ENCODE measurements at regions not wholly inside any gene's neighbourhood (a gene's known extent, or its start where the extent isn't known, plus 50 kb on each side); places are given as distances from the start of the nearest gene placed in this dataset.
"Not testable (repeated sequence)": the region's sequence is repeated elsewhere in the genome, so short reads cannot be mapped to it uniquely, and the experiment has no call there.

- no peak for DNase-seq
These were observed 1106.0 kb downstream of the RPIA start for GRCh38 chr2:89797320-89798038.

GRCh38 chr2:89801207-89801606, 1109.7 kb downstream of the RPIA start:
- not testable (repeated sequence) for DNase-seq

GRCh38 chr2:89806363-89806762, 1114.9 kb downstream of the RPIA start:
- DNase-seq = not testable (repeated sequence)

DNA sequence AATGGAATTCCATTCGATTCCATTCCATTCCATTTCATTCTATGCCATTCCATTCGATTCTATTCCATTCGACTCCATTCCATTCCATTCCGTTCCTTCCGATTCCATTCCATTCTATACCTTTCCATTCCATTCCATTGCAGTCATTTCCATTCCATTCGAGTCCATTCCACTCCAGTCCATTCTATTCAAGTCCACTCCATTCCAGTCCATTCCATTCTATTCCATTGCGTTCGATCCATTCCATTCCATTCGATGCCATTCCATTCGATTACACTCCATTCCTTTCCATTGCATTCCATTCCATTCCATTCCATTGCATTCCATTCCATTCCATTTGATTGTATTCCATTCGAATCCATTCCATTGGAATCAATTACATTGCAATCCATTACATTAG, 1119.8 kb downstream of the RPIA start:
- DNase-seq = no peak

- not testable (repeated sequence) for DNase-seq
These were observed 1120.4 kb downstream of the RPIA start for GRCh38 chr2:89811910-89812309.

DNA sequence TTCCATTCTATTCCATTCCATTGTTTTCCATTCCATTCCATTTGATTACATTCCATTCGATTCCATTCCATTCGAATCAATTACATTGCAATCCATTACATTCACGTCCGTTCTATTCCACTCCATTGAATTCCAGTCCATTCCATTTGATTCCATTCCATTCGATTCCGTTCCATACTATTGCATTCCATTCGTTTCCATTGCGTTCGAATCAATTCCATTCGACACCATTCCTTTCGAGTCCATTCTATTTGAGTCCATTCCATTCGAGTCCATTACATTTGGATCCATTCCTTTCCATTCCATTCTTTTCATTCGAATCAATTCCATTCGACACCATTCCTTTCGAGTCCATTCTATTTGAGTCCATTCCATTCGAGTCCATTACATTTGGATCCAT, 1122.9 kb downstream of the RPIA start:
- DNase-seq = not testable (repeated sequence)

GRCh38 chr2:89818873-89819272, 1127.4 kb downstream of the RPIA start:
- no peak for DNase-seq

DNA sequence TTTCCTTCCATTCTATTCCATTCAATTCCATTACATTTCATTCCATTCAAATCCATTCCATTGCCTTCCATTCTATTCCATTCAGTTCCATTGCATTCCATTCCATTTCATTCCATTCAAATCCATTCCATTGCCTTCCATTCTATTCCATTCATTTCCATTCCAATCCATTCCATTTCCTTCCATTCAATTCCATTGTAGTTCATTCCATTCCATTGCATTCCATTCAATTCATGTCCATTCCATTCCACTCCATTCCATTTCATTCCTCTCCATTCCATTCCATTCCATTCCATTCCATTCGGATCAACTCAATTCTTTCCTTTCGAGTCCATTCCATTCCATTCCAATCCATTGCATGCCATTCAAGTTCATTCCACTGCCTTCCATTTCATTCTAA, 1128.3 kb downstream of the RPIA start:
- DNase-seq = no peak

- DNase-seq = no peak
These were observed 1128.8 kb downstream of the RPIA start for GRCh38 chr2:89820248-89820647.

DNA sequence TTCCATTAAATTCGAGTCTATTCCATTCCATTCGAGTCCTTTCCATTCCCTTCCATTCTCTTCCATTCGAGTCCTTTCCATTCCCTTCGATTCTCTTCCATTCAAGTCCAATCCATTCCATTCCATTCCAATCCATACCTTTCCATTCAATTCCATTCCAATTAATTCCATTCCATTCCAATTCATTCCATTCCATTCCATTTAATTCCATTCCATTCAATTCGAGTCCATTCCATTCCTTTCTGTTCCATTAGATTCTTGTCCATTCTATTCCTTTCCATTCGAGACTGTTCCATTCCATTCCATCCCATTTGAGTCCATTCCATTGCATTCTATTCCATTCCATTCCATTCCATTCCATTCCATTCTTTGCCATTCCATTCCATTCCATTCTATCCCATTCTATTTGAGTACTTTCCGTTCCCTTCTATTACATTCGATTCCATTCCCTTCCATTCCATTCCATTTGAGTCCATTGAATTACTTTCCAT, 1130.0 kb downstream of the RPIA start:
- no peak for DNase-seq

GRCh38 chr2:89822342-89822741, 1130.9 kb downstream of the RPIA start:
- DNase-seq = not testable (repeated sequence)

DNA sequence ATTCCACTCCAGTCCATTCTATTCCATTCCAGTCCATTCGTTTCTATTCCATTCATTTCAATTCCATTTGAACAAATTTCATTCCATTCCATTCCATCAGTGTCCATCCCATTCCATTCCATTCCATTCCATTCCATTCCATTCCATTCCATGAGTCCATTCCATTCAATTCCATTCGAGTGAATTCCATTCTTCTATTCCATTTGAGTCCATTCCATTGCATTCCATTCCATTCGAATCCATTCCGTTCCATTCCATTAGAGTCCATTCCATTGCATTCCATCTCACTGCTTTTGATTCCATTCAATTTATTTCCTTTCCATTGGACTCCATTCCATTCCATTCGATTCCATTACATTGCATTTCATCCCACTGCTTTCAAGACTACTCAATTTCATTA, 1132.1 kb downstream of the RPIA start:
- DNase-seq = no peak

GRCh38 chr2:89825034-89825433, 1133.6 kb downstream of the RPIA start:
- no peak for DNase-seq

- DNase-seq = not testable (repeated sequence)
These were observed 1135.3 kb downstream of the RPIA start for GRCh38 chr2:89826741-89827140.

DNA sequence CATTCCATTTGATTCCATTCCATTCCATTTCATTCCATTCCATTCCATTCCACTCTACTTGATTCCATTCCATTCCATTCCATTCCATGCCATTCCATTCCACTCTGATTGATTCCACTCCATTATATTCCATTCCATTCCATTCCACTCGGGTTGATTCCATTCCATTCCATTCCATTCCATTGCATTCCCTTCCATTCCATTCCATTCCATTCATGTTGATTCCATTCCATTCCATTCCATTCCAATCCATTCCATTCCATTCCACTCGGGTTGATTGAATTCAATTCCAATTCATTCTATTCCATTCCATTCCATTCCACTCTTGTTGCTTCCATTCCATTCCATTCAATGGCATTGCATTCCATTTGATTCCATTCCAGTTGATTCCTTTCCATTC, 1136.4 kb downstream of the RPIA start:
- DNase-seq = not testable (repeated sequence)

- not testable (repeated sequence) for DNase-seq
These were observed 1136.9 kb downstream of the RPIA start for GRCh38 chr2:89828416-89828815.

- not testable (repeated sequence) for DNase-seq
These were observed 1137.6 kb downstream of the RPIA start for GRCh38 chr2:89828961-89829631.

GRCh38 chr2:89829828-89830227, 1138.4 kb downstream of the RPIA start:
- DNase-seq = no peak

DNA sequence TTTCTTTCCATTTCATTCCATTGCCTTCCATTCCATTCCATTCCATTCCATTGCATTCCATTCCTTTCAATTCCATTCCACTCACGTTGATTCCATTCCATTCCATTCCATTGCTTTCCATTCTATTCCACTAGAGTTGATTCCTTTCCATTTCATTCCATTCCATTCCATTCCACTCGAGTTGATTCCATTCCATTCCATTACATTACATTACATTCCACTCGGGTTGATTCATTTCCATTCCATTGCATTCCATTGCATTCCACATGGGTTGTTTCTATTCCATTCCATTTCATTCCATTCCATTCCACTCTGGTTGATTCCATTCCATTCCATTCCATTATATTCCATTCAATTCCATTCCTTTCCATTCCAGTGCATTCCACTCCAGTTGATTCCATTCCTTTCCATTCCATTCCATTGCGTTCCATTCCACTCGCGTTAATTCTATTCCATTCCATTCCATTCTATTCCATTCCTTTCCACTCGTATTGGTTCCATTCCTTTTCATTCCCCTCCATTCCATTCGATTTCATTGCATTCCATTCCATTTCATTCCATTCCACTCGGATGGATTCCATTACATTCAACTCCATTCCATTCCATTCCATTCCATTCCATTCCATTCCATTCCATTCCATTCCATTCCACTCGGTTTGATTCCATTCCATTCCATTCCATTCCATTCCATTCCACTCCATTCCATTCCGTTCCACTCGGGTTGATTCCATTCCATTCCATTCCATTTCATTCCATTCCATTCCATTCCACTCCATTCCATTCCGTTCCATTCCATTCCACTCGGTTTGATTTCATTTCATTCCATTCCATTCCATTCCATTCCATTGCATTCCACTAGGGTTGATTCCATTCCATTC, 1139.1 kb downstream of the RPIA start:
- not testable (repeated sequence) for DNase-seq

DNA sequence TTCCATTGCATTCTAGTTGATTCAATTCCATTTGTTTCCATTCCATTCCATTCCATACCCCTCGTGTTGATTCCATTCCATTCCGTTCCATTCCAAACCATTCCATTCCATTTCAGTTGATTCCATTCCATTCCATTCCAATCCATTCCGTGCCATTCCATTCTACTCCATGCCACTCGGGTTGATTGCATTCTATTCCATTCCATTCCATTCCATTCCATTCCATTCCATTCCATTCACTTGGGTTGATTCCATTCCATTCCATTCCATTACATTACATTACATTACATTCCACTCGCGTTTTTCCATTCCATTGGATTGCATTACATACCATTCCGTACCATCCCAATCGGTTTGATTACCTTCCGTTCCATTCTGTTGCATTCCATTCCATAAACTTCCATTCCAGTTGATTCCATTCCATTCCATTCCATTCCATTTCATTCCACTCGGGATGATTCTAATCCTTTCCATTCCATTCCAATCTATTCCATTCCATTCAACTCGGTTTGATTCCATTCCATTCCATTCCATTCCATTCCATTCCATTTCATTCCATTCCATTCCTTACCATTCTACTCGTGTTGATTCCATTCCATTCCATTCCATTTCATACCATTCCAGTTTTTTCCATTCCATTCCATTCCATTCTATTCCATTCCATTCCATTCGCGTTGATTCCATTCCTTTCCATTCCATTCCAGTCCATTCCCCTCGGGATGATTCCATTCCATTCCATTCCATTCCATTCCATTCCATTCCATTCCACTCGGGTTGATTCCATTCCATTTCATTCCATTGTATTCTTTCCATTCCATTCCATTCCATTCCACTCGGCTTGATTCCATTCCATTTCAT, 1140.4 kb downstream of the RPIA start:
- DNase-seq = no peak

DNA sequence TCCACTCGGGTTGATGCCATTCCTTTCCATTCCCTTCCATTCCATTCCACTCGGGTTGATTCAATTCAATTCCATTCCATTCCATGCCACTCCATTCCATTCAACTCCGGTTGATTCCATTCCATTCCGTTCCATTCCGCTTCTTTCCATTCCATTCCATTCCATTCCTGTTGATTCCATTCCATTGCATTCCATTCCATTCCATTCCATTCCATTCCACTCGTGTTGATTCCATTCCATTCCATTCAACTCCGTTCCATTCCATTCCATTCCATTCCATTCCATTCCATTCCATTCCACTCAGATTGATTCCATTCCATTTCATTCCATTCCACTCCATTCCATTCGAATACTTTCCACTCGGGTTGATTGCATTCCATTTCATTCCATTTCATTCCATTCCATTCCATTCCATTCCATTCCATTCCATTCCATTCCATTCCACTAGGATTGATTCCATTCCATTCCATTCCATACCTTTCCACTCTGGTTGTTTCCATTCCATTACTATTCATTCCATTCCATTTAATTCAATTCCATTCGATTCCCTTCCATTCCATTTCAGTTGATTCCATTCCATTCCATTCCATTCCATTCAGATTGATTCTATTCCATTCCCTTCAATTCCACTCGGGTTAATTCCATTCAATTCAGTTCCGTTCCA, 1141.8 kb downstream of the RPIA start:
- no peak for DNase-seq

GRCh38 chr2:89833780-89834117, 1142.3 kb downstream of the RPIA start:
- no peak for DNase-seq
